ENCODE measurements at regions not wholly inside any gene's neighbourhood (a gene's known extent, or its start where the extent isn't known, plus 50 kb on each side); places are given as distances from the start of the nearest gene placed in this dataset.

DNA sequence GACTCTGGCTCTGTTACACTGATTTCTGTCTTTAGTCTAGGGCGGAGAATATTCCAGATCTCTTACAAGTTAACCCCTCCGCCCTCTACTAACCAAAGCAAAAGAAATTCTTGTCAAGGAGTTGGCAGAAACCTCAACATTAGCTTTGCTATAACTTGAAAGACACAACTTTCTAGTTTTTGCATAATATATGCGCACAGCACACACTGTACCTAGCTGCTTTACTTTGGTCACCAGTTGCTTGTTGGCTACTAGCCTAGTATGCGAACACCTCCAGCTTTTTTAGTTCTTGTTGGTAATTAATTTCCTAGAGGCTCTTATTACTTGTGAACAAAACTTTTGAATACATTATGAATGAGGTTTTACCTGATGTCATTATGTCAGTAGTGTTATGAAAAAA is 348.8 kb upstream of the C2CD4B start:
- H3K9ac ChIP-seq (ENCODE audit: low read length), result no peak overlapping the region
- TF ChIP-seq CTCF (IDR thresholded peaks at IDR 0.05) (no peak), EZH2 (IDR thresholded peaks at IDR 0.05; ENCODE audit: borderline replicate concordance, insufficient read depth, low read depth, low read length, poor library complexity, severe bottlenecking) (no peak)
- ATAC-seq (ENCODE audit: low read depth) (no peak), DNase-seq (no peak)
- H2AFZ ChIP-seq (ENCODE audit: insufficient read depth, low read depth, low read length, poor library complexity, severe bottlenecking), result no peak overlapping the region
- no peak overlapping the region for H3K4me2 ChIP-seq (replicated peaks; ENCODE audit: low read depth, low read length, poor library complexity, severe bottlenecking)
- Mint-ChIP-seq H3K4me3 (no peak overlapping the region), H3K4me1 (no peaks in the 10 kb centered on the region), H3K27ac (no peak overlapping the region), H3K9me3 (ENCODE audit: insufficient read depth) (no peaks in the 10 kb centered on the region), H3K27me3 (peaks cover 18% of the 10 kb centered on the region)
- 100% methylated on average over 2 of the region's 4 CpGs for WGBS (ENCODE audit: insufficient coverage)
- H3K4me3 ChIP-seq (ENCODE audit: control extremely low read depth in 1 of 5, extremely low read depth in 1 of 5, insufficient read depth in 1 of 5, low read depth in 2 of 5, low read length in 4 of 5), result no peak overlapping the region
- H3K27ac ChIP-seq (ENCODE audit: low read length in 2 of 2), result no peak overlapping the region
- no peaks in the 10 kb centered on the region for H3K36me3 ChIP-seq (replicated peaks in 1 of 2; ENCODE audit: control extremely low read depth in 1 of 2, control insufficient read depth in 1 of 2, extremely low read depth in 1 of 2, insufficient read depth in 2 of 2, low read length in 1 of 2)
- intact Hi-C loops (cut with micrococcal nuclease), result no loop called here
- peaks cover 0 to 8% (median 0%) of the 10 kb centered on the region in 4 experiments for H3K27me3 ChIP-seq (replicated peaks in 1 of 4; ENCODE audit: control extremely low read depth in 1 of 4, control insufficient read depth in 3 of 4, insufficient read depth in 4 of 4, low read length in 3 of 4)
- ChIA-PET POLR2A (no interaction called here), CTCF (no interaction called here)
- H4K20me1 ChIP-seq (ENCODE audit: control insufficient read depth, insufficient read depth, low read length, poor library complexity, severe bottlenecking), result no peaks in the 10 kb centered on the region
- no peaks in the 10 kb centered on the region for H3K9me3 ChIP-seq (ENCODE audit: control extremely low read depth in 1 of 3, control insufficient read depth in 2 of 3, insufficient read depth in 1 of 3, low read length in 2 of 3)
- H3K79me2 ChIP-seq (ENCODE audit: control insufficient read depth, insufficient read depth, low read length), result no peaks in the 10 kb centered on the region
- no peaks in the 10 kb centered on the region for H3K4me1 ChIP-seq (ENCODE audit: control insufficient read depth in 2 of 2, insufficient read depth in 2 of 2, low read length in 2 of 2)

DNA sequence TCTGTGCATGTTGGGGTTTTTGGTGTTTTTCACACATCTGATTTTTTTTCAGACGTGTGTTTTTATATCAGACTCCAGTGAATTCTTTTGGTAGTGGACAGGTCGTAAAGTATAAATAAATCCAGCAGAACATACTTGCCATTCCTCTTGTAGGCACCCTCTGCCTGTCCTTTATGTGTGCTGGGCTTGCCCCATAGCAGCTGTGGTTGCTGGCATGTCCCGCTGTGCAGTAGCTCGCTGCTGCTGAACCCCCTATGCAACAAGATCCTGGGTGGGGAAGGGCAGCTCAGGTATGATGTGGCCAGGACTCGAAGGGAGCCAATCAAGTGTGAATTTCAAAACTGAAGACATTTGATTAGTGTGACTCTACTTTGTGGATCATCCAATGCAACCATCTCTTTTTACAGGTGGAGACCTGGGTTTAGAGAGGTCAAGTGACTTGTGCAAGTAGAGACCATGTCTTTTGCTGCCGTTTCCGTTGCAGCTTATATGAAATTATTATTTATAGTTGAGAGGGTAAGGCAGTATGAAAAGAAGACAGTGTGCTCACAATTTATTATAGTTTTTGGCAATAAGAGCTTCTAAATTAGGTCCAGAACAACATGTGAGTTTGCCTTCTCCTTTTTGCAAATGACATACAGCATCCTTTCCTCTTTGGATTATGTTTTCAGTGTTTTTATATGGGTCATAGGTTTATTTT is 350.8 kb upstream of the C2CD4B start:
- H2AFZ ChIP-seq (ENCODE audit: insufficient read depth, low read depth, low read length, poor library complexity, severe bottlenecking), result no peak overlapping the region
- H3K36me3 ChIP-seq (replicated peaks in 1 of 2; ENCODE audit: control extremely low read depth in 1 of 2, control insufficient read depth in 1 of 2, extremely low read depth in 1 of 2, insufficient read depth in 2 of 2, low read length in 1 of 2), result no peaks in the 10 kb centered on the region
- peaks cover 0 to 8% (median 0%) of the 10 kb centered on the region in 4 experiments for H3K27me3 ChIP-seq (replicated peaks in 1 of 4; ENCODE audit: control extremely low read depth in 1 of 4, control insufficient read depth in 3 of 4, insufficient read depth in 4 of 4, low read length in 3 of 4)
- H3K27ac Mint-ChIP-seq, result no peak overlapping the region
- H3K9me3 ChIP-seq (ENCODE audit: control extremely low read depth in 1 of 3, control insufficient read depth in 2 of 3, insufficient read depth in 1 of 3, low read length in 2 of 3), result no peaks in the 10 kb centered on the region
- ChIA-PET POLR2A (no interaction called here), CTCF (no interaction called here)
- H3K4me2 ChIP-seq (replicated peaks; ENCODE audit: low read depth, low read length, poor library complexity, severe bottlenecking), result no peak overlapping the region
- no peak overlapping the region for H3K9ac ChIP-seq (ENCODE audit: low read length)
- no peaks in the 10 kb centered on the region for H3K9me3 Mint-ChIP-seq (ENCODE audit: insufficient read depth)
- no peak for DNase-seq
- TF ChIP-seq CTCF (IDR thresholded peaks at IDR 0.05) (no peak), EZH2 (IDR thresholded peaks at IDR 0.05; ENCODE audit: borderline replicate concordance, insufficient read depth, low read depth, low read length, poor library complexity, severe bottlenecking) (no peak)
- no peaks in the 10 kb centered on the region for H4K20me1 ChIP-seq (ENCODE audit: control insufficient read depth, insufficient read depth, low read length, poor library complexity, severe bottlenecking)
- H3K4me1 ChIP-seq (ENCODE audit: control insufficient read depth in 2 of 2, insufficient read depth in 2 of 2, low read length in 2 of 2), result no peaks in the 10 kb centered on the region
- H3K4me3 ChIP-seq (ENCODE audit: control extremely low read depth in 1 of 5, extremely low read depth in 1 of 5, insufficient read depth in 1 of 5, low read depth in 2 of 5, low read length in 4 of 5), result no peak overlapping the region
- no peak overlapping the region for H3K27ac ChIP-seq (ENCODE audit: low read length in 2 of 2)
- WGBS (ENCODE audit: insufficient coverage), result 96% methylated on average over 4 of the region's 7 CpGs
- peaks cover 21% of the 10 kb centered on the region for H3K27me3 Mint-ChIP-seq
- no peaks in the 10 kb centered on the region for H3K4me1 Mint-ChIP-seq
- intact Hi-C loops (cut with micrococcal nuclease), result no loop called here
- ATAC-seq (ENCODE audit: low read depth), result no peak
- H3K79me2 ChIP-seq (ENCODE audit: control insufficient read depth, insufficient read depth, low read length), result no peaks in the 10 kb centered on the region
- H3K4me3 Mint-ChIP-seq, result no peak overlapping the region

Data from B cell (primary cell).